GM12865 (cell line): ENCODE measurements at regions not wholly inside any gene's neighbourhood (a gene's known extent, or its start where the extent isn't known, plus 50 kb on each side); places are given as distances from the start of the nearest gene placed in this dataset.

Experiments used
- DNase-seq: peaks from one replicate; pipeline ENCODE4 v3.0.0; 2010; ENCODE audit warnings: low read depth
- H3K4me3 ChIP-seq: 2 replicates; pipeline ENCODE4 v1.5.1; 2011; ENCODE audit warnings: mild to moderate bottlenecking, low read depth, low read length, control low read depth
- TF ChIP-seq, protein P1 (sequence below): IDR thresholded peaks from 2 replicates; pipeline ENCODE4 v1.5.1; 2011; ENCODE audit warnings: low read length, control low read depth, low read depth, inconsistent platforms; ENCODE audit not compliant: insufficient read depth; ENCODE audit errors: missing control alignments

DNA sequence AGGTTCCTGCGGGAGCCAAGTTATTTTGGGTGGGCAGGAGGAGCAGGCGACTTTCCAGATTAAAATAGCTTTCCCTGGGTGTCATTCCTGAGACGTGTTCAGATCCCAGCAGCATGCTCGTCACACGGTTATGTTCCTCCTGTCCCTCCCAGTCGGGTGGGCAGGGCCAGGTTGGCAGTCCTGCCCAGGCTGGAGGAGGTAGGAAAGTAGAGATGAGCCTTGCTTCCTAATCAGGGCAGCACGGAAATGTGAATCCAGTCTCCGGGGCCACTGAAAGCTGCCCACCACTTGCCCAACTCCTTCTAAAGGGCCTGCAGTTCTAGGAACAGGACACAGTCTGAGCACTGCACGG lies 137.0 kb downstream of the MRPL14 start:
- no peak overlapping the region for H3K4me3 ChIP-seq
- TF ChIP-seq, protein P1, sequence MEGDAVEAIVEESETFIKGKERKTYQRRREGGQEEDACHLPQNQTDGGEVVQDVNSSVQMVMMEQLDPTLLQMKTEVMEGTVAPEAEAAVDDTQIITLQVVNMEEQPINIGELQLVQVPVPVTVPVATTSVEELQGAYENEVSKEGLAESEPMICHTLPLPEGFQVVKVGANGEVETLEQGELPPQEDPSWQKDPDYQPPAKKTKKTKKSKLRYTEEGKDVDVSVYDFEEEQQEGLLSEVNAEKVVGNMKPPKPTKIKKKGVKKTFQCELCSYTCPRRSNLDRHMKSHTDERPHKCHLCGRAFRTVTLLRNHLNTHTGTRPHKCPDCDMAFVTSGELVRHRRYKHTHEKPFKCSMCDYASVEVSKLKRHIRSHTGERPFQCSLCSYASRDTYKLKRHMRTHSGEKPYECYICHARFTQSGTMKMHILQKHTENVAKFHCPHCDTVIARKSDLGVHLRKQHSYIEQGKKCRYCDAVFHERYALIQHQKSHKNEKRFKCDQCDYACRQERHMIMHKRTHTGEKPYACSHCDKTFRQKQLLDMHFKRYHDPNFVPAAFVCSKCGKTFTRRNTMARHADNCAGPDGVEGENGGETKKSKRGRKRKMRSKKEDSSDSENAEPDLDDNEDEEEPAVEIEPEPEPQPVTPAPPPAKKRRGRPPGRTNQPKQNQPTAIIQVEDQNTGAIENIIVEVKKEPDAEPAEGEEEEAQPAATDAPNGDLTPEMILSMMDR: no peak
- DNase-seq: no peak

DNA sequence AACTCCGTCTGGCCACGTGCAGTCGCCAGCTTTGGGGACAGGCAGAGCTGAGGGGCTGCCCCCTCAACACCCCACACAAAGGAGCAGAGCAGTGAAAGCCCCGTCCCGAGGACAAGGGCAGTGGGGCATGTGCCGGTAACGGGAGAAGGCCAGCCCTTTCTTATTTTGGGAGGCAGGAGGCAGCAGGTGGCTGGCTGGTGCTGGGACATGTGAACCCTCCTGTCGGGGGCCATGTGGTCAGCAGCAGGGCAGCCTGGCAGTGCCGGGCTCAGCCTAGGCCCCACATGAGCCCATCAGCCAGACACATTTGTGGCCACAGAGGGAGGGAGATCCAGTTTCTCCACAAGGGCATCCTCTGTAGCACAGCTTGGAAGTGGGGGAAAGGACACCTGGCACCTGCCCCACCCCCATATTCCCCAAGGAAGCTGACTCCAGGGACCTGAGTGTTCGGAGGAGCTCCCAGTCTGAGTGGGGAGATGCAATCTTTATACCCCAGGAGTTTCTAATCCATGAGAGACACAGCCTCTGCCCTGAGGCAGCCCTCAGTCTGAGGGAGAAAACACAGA lies 137.6 kb downstream of the MRPL14 start:
- TF ChIP-seq, protein P1: no peak
- DNase-seq: no peak
- no peak overlapping the region for H3K4me3 ChIP-seq

GRCh38 chr6:43988801-43989200 lies 138.5 kb downstream of the MRPL14 start:
- no peak overlapping the region for H3K4me3 ChIP-seq
- TF ChIP-seq, protein P1: no peak
- no peak for DNase-seq

DNA sequence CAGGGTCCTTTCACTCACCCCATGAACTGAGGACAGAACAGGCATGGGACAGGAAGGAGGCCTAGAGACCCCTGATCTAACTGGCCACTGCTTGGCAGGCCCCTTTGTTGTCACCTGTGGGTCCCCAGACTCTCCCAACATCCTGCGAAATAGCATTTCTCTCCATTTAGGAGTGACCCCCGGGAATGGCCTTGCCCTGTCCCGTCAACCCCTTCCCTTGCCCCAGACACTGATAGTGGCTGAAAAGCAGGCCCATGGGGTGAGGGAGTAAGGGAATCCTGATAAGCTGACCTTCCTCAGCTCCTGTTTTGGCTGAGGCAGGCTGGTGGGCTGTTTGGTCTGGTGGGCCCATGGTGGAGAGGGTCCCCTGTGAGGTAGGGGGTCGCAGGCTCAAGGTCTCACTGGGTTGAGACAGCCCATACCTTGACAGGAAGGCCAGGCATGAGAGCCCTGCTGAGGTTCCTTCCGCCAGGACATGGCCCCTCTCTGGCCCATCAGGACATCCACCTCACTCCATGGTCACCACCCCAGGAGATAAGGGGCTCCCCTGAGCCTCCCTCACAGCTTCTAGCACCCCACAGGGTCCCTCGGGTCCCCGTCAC lies 139.3 kb downstream of the MRPL14 start:
- TF ChIP-seq, protein P1: no peak
- no peak for DNase-seq

GRCh38 chr6:43986177-43986825 lies 141.0 kb downstream of the MRPL14 start:
- DNase-seq: no peak
- TF ChIP-seq, protein P1: no peak
- H3K4me3 ChIP-seq: no peak overlapping the region

More for the DNA sequence above, 139.3 kb downstream of the MRPL14 start:
- no peak overlapping the region for H3K4me3 ChIP-seq

- no peak for DNase-seq
- TF ChIP-seq, protein P1: no peak
- no peak overlapping the region for H3K4me3 ChIP-seq
Observed at GRCh38 chr6:43985329-43985728, 141.9 kb downstream of the MRPL14 start.
